Left renal pelvis (tissue), 4 donors: ENCODE measurements at regions not wholly inside any gene's neighbourhood (a gene's known extent, or its start where the extent isn't known, plus 50 kb on each side); places are given as distances from the start of the nearest gene placed in this dataset.

Experiments
- DNase-seq, 4 donors: peaks; one replicate each; pipeline ENCODE4 v3.0.0-alpha.2; 2013; ENCODE audit warnings: low read depth in 4 of 4, low spot score in 3 of 4

DNA sequence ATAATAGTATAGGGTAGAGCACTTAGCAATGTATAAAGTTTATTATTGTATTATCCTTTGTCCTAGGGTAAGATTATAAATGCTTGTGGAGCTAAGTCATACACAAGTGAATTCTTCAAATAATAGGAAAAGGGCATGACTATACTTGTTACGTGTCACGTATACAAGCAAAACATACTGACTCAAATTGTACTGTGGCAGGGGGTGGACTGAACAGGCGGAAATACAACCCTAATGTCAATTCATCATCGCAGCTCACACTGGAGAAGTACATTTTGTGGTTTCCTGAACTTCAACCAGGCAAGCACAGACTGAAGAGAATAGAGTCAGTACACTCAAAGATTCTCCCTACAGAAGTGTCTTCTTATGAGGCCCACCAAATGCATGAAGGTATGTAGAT, 201.0 kb downstream of the MBD2 start:
- no peak for DNase-seq

DNA sequence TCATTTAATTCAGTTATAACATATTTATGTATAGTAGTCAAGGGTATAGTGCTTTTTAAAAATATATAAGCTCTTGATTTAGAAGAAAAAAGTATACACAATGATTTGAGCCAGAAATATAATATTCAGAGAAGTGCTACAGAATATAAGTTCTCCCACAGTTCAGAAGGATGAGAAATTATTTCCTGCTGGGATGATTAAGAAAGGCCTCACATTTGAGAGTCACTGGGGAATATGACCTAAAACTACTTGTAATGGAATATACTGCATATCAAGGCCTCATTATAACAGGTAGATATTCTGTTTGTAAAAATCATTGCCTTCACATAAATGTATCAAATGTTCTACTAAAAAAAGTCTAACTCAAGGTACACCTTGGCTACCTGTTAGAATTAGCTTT, 203.5 kb downstream of the MBD2 start:
- DNase-seq, result no peak

DNA sequence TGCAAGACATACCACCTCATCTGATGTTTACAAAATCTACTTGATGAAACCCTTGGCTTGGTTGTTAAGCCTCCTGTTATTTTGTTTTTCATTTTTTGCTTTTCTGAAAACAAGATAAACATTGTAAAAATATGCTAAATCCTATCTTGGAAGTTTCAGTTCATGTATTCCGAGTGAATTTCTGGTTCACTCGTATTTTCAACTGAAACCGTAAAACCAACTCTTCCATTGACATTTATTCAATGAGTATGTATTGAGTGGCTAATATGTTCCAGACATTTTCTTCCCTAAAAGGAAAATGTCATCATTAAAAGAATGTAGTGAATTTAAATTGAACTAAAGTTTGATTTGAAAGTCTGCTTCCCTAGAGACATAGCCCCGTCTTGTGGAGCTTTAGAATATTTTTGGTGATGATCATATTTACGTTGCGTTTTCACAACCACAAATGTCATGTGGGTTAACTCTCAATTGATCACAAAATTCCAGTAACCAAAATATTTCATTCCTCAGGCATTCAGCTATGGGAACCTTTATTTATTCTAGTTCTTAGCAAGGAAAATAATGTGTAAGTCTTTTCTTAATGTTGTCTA, 204.2 kb downstream of the MBD2 start:
- no peak for DNase-seq

DNA sequence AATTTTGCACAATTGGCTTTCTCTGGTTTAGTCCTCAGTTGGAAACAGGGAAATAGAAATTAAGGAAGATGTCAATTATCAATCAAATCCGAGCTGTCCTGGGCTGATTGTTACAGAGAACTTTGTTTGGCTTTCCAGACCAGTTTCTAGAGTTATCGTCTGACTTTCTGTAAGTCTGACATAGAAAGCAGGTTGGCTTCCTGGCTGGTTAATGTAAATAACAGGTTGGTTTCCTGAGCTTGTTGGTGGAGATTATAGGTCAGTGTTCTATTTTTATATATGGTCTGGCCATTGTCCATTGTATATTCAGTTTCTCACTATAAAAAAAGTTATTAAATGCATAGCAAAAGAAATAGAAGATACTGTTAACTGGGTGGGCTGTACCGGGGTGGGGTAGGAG, 204.8 kb downstream of the MBD2 start:
- DNase-seq, result no peak

DNA sequence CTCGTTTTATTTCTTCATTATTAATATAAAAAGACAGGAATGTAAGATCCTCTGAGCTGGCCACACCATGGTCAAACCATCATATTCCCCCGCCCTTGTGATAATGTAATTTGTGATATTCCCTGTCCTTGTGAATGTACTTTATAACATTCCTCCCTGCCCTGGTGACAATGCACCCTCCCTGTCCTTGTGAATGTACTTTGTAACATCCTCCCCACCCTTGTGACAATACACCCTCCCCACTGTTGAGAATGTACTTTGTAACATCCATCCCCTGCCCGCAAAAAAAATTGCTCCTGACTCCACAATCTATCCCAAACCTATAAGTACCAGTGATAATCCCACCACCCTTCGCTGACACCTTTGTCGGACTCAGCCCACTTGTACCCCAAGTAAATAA, 211.0 kb downstream of the MBD2 start:
- no peak for DNase-seq

DNA sequence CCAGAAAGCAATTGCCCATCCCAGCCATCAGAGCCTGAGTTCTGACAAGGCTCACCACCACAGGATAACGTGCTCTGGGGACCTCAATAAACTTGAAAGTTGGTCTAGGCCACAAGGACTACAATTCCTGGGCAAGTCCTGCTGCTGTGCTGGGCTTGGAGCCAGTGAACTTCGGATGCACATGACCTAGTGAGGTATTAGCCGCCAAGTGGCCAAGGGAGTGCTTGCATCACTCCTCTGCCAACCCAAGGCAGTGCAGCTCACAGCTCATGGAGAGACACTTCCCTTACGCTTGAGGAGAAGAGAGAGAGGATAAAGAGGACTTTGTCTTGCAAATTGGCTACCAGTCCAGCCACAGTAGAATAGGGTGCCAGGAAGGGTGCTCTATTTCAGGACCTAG, 219.6 kb downstream of the MBD2 start:
- DNase-seq, result no peak

DNA sequence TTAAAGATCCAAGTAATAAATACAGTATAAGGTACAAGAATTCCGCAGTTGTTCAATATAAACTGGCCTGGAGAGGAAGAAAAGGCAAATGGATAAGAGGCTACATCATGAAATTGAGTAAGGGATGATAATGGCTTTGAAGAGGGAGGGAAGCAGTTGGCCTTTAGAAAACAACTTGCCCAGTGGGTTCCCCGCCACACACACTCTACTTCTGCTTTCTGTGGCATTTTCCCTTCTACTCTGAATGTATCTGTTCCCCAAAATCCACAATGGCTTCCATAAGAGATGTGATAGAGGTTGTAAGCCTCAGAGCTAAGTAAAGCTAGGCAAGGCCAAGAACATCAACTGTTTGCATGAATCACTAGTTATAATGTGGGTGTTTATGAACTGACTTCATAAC, 221.3 kb downstream of the MBD2 start:
- DNase-seq, result no peak

DNA sequence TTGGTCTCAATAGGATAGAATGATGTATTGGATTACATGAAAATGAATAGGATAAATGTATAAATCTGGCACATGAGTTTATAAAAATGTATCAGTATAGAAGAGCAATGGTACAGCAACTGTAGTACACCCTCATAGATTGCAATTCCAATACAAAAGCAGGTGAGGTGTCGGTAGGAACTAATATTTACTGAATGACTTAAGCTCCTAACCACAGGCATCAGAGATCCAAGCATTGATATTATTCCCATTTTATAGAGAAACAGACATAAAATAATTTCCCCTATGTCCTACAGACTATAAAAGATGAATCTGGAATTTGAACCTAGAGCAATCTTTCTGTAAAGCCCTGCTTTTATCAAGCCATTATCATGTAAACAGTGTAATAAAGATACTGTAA, 227.4 kb downstream of the MBD2 start:
- DNase-seq, result no peak

DNA sequence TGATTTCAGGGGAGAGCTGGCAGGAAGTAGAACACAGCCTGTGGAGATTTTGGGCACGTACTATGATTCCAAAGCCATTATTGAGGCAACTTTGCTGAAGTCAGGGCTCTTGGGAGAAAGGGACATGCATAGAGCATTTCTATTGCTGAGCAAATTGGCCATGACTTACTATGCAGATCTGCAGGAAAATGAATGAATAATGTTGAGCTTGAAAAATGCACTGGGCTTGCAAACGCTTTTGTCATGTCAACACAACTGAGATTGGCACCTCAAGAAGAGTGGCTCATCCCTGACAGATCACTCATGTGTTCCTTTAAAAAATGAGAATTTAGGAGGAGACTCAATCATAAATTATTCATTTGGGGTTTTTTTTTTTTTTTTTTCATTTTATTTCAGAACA, 230.5 kb downstream of the MBD2 start:
- no peak for DNase-seq

DNA sequence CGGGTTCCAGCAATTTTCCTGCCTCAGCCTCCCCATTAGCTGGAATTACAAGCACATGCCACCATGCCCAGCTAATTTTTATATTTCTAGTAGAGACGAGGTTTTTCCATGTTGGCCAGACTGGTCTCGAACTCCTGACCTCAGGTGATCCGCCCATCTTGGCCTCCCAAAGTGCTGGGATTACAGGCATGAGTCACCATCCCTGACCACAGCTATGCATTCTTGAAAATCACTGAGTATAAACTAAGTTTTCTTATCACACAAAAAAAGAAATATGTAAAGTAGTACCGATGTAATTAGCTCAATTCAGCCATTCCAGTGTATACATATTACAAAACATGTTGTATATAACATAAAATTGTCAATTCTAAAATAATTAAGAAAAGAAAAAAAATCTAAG, 232.7 kb downstream of the MBD2 start:
- DNase-seq, result no peak

DNA sequence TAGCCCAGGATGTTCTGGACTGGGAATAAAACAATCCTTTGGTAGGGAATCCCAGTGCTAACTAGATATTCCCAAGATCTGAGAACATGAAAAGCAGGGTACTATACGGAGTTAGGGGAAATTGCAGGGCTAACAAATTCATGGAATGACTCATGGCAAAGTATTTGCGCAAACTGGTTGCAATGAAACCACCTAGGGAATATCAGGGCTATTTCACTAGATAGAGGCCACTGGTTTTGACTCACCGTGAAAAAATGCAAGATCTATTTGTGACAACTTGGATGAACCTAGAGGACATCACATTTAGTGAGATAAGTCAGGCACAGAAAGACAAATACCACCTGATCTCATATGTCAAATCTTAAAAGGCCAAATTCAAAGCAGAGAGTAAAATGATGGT, 233.3 kb downstream of the MBD2 start:
- no peak for DNase-seq

DNA sequence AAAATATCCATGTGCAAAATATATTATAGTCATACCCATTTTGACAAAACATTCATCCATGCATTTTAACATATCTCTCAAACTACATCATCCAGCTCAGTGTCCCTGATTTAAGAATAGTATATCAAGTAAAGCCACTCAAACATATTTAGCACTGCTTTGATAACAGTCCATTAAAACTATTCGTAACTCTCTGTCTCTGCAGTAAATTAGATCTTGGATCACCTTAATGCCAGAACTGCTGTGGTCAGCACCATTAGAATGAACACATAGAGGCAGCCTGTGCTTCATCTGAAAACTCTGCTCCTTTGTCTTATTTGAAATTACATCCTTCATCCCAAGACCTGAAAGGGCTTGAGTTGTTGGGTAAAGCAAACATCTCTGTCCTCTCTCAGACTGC, 234.0 kb downstream of the MBD2 start:
- no peak for DNase-seq

DNA sequence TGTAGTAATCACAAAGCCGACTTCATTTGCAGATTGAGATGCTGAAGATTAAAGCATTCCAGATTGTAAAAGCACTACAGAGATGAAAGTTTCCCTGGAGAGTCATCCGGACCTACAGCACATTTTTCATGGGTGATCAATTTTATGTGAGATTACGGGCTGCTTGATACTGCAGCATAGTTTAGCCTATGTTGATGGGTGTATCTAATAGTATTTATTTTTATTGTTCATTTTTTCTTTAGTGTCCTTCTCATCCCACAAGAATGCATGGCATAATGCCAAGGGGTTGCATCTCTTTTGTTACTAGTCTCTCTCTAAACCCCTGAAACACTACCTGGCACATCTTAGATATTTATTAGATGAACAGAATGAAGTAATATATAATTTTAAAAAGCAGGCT, 240.4 kb downstream of the MBD2 start:
- no peak for DNase-seq

DNA sequence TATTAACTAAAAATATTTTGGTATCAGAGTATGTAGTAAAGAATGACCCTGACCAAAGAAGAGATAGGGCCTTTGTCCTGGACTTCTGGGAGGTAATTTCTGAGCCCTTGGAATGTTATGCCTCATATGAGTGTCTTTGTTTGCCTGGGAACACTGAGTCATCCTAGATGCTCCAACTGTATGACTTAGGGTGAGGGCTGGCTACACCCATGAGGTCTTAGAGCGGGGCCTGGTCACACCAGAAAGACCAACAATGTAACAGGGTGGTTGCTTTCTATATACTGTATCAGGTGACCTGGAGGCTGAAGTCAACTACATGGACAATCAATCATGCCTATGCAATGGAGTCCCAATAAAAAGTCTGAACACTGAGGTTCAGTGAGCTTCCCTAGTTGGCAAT, 253.1 kb downstream of the MBD2 start:
- no peak for DNase-seq

DNA sequence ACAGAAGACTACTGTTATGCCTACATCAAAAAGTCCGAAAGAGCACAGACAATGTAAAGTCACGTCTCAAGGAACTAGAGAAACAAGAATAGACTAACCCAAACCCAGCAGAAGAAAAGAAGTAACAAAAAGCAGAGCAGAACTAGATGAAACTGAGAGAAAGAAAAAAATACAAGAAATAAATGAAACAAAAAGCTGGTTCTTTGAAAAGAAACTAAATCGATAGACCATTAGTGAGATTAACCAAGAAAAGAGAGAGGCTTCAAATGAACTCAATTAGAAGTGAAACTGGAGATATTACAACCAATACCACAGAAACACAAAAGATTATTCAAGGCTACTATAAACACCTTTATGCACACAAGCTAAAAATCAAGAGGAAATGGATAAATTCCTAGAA, 271.8 kb downstream of the MBD2 start:
- no peak for DNase-seq

DNA sequence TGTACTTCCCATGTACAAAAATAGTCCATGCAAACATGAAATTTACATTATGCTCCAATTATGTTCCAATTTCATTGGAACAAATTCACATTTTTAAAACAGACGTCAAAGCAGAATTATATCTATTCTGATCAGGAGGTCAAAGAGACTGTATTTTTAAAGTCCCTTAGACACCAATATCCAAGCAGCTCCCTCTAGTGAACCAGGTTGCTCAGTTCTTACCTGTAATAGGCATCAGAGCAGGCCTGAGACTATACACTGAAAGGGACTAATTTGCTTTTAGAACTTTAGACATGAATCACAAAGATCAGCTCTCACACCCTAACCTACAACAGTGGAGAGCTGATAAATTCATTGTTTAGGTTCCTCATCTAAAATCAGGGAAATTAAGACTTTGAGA, 273.9 kb downstream of the MBD2 start:
- no peak for DNase-seq

DNA sequence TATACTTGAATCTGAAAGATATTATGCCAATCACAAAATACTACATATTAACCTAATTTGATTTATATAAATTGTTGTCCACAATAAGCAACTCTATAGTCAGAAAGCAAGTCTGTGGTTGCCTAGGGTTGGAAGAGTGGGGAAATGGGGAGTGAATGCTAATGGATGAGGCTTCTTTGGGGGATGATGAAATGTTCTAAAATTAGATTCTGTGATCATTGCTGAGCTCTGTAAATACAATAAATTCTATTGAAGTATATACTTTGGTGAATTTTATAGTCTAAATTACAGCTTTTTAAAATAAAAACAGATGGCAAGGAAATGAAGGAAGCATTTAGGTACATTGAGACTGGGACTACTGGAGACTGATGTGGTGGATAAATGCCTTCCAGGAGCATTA, 275.5 kb downstream of the MBD2 start:
- no peak for DNase-seq

DNA sequence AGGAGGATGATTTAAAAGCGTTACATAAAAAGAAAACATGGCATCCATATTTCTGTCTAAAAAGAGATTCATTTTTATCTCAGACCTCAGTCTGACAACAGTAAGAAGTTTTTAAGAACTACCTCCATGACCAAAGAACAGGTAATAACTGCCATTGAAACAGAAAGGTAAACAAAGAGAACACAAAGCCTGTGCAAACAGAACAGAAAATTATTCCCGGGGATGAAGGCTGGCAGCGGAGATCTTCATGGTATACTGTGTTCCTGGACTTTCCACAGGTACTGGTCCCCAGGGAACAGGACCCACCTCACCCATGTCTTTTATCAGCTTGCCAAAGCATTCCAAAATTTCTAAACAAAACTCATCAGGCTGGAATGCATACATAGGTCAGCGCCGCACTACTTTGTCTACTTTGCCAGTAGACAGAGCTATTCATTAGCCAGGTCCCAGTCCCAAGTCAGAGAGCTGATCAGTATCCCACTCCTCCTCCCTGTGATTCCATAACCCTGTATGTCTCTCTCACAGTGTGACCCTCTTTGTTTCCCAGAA, 277.3 kb downstream of the MBD2 start:
- DNase-seq, result no peak

DNA sequence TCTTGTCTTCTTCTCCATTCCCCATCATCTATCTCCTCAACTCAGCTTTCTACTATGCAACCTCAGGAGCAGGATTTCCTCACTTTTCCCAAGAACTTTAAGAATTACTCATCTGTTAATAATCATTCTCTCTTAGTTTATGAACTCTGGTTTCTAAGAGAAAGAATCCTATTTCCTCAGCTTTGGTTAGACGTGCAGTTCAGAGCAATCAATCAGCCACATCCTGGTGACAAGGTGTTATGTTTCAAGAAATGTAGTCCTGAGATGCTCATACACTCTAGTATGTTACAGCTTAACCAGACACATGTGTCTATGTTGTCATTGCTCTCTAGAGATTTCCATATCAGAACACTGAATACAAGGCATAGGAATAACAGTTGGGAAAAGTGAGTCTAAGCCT, 277.9 kb downstream of the MBD2 start:
- no peak for DNase-seq

DNA sequence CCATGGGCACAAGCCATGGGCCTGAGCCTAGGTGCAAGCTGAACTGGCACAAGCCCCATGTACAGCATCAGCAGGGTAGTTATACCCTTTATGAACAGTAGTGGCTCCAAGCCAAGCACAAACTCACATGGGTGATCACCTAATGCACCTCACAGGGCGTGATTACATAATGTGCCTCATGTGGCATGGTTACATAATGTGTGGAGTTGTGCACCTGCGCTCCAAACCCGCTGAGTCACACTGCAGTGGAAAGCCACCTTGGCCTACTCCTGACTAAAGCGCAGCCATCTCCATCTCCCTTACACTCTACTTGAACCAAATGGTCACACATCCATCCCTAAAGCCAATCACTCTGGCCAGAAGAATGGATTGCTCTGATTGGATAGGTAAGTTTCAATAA, 279.7 kb downstream of the MBD2 start:
- DNase-seq, result no peak

DNA sequence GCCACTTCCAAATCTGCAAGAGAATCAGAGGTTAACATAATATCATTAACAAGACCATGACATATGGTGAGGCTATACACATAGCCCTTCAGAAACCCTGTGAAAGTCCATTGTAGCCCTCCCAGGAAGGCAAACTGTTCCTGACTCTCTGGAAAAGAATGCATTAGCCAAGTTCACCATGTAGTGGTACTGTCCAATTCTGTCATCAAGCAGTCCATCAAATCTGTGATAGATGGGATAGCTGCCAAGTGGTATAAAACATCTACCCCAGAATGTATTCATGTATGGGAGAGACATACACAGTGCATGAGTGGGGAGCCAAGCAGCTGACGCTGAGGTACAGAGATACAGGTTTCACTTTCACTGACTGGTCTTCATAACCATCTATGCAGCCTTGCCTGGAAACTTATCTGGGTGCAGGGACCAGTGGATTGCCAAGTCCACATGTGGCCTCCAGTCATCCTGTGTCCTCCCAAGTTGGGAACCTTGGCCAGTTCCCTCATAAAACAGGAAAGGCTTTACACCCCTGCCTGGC, 281.1 kb downstream of the MBD2 start:
- DNase-seq, result no peak

DNA sequence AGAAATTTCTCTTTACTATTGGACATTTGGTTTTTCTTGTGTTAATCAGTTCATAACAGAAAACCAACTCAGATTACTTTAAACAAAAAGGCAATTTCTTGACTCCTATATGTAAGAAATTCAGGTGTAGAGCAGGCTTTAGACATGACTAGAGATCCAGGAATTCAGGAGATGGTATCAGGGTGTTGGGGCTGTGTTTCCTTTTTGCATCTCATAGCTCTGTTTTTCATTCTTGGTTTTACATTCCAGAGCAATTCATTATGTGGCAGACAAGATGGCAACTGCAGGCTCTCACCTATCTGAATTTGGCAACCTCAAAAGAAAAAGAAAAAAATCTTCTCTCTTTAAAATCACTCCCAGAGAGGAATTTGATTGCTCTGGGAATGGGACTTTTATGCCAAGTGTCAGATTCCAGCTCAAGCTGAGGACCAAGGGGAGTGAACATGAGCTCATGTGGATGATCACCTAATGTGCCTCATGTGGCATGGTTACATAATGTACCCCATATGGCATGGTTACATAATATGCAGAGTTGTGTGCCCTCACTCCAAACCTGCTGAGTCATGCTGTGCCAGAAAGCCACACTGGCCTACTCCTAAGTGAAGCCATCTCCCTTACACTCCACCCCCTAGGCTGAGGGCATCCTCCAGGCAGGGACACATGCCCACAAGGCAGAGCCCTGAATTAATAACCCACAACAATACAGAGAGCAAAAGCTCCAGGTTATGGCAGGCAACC, 282.7 kb downstream of the MBD2 start:
- no peak for DNase-seq
